ENCODE measurements at regions not wholly inside any gene's neighbourhood (a gene's known extent, or its start where the extent isn't known, plus 50 kb on each side); places are given as distances from the start of the nearest gene placed in this dataset.
"Not testable (repeated sequence)": the region's sequence is repeated elsewhere in the genome, so short reads cannot be mapped to it uniquely, and the experiment has no call there.

DNA sequence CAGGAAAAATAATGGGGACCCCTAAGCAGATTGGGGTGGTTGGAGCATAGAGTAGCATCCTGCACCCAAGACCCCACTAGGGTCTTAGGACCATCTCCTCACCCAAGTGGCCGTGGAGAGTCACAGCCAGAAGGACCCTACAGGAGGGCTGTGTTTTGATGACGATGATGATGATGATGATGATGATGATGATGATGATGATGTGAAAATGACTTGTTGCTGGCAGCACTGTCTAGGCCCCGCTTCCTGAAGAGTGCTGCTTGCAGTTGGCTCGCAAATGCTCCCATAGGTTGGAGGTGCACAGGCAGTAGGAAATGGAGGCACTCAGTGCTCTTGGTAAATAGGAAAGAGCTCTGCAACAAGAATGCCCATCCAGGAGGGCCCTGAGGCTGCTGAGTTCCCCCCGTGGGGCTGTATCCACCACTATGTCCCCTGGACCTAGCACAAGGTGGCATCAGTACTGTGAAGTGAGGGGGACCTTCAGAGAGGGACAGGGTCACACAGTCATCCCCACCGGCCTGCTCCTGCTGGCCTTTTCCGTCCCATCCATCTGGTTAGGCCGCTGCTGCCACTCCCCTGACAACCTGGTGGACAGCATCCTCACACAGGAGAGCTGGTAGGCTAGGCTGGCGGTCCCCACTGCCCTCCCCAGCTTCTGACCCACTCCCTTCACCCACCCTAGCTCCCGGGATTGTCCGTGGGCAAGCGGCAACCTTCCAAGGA lies 139.6 kb downstream of the FOXD2 start:
- no peak for ATAC-seq

DNA sequence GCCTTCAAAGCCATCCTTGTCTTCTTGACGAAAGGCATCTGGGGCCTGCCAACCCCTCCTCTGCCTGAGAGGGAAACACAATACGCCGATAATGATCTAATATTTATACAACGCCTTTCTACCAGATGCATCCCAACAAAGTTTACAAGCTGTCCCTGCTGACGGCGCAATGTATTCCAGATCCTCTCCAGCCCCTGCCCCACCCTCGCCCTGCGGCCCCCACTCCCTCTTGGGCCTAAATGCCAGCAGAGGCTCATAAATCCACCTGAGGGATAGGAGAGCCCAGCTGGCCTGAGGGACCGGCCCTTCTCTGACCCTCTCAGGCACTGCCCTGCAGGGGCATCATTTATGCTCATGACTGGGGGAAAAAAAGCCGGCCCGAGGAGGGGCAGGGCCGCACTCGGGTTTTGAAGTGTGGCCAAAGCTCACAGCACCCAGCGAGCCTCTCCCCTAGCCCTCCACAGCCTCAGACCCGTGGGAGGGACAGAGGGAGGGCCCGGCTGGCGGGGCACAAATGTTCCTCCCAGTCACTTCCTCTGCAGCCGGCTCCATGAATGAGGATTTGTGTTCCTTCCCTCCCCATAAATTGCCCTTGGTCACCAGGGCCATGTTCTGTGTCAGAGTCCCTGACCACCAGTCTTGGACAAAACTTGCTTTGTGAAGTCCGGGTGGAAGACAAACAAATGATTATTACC lies 140.3 kb downstream of the FOXD2 start:
- no peak for ATAC-seq

- ATAC-seq, result no peak
Measured at GRCh38 chr1:47578721-47579419, 141.0 kb downstream of the FOXD2 start.

DNA sequence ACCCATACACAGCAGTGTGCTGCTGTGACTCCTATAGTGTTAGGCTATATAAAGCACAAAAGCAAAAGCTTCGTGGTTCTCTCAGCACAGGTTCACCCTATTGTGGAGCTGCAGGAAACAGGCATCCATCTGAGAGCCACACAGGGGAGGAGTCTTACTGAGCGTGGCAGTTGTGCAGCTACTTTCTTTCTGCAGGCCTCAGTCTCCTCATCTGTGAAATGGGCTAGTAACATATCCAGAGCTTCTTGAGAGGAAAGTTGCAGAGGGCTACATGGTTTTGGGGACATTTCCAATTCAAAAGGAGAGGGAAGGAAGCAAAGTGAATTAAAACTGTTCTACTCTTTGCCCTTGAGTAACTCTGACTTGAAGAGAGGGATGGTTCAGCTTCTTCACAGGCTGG lies 142.0 kb downstream of the FOXD2 start:
- ATAC-seq, result no peak

DNA sequence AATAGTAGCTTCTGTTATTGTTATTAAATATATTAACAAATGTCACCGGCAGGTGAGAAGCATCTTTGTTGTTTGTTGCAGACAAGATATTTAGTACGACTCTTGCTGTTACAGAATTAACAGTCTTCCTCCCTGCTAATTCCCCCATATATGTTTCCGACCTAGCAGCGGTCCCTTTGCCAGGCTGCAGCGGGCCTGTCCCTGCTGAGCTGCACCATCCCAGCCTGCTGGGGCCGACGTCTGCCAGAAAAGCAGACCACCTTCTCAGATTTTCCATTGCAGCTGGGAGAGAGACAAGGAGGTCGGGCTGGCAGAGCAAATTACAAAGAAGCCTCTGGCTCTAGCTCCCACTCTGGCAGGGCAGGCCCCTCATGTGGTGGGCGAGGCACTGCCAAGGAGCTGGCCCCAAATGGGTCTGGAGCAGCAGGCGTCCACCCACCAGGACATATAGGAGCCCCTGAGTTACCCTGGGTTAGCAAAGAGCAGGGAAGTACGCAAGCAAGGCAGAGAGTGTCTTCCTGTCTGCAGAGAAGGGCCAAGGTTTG lies 142.7 kb downstream of the FOXD2 start:
- no peak for ATAC-seq

DNA sequence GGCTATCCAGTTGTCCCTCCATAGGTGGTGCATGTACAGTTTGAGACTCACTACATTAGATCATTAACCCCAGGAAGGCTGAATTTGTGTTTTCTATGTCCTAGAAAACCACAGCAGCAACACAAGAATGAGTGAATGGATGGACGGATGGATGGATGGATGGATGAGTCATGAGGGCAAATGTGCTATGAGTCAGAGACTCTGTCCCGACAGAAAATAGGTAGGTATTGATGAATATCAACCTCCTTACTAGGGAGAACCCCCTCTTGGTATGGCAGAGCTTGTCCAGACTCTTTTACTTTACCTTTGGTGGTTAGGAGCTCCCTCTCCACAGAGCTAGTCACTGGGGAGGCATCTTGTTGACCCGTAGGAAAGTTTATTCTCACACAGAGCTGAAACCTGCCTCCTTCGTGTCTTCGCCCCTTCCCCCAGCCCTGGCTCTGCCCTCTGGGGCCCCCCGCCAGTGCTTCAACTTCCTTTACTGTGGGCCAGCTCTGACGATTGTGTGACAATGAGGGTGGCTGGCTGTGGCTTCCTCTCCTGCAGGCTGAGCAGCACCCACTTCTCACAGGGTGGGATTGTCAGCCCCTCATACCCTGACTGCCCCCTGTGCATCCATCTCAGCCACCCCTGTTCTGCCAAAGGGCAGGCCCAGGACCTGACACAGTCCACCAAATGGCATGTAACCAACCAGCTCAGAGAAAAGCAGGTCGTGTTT lies 145.2 kb downstream of the FOXD2 start:
- ATAC-seq, result no peak

DNA sequence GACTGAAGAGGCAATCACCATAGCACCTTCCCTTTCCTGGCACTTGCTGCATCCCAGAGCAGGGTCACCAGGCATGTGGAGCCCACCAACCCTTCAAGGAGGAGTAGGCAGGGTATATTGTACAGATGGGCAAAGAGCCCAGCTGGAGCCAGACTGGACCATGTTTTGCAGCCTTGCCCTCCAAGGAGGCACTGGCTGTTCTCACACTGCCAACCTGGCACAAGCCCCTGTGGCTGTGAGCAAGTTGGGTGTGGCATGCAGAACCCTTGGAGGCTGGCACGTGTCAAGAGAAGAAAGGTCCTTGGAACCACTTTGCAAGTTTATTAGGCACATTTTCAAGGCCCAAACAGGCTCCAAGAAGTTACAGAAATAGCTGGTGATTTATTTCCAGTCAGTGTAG lies 146.4 kb downstream of the FOXD2 start:
- ATAC-seq, result no peak

DNA sequence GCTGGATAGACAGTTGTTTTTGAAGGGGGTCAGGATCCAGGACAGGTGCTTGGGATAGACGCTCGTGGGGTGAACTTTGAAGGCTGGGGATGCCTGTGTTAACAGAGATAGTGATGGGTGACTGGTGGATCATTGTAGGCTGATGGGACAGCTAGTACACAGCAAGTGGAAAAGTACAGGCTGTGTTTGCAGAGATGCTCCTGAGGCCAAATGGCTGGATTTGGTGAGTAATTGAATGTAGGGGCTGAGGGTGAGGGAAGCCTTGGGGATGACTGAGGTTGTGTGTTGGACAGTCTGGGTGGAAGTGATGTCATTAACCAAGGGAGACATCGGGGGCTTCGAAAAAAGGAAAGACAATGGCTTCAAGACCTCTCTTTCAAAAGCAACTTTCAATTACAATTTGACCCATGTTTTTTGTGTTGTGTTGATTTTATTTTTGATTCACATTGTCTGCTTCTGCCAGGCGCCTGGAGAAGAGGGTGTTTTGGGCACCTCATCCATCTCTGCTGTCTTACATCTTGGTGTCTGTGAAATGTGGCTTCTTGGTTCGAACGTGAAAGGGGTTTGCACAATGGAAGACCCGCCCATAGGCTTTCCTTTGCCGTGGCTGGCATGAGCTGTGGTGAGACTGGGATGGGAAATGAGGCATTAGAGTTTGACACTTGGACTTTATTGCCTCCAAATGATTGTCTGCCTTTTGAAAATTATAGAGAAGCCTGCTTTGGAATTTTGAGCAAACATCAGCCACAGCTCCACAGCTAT lies 147.5 kb downstream of the FOXD2 start:
- ATAC-seq, result no peak

DNA sequence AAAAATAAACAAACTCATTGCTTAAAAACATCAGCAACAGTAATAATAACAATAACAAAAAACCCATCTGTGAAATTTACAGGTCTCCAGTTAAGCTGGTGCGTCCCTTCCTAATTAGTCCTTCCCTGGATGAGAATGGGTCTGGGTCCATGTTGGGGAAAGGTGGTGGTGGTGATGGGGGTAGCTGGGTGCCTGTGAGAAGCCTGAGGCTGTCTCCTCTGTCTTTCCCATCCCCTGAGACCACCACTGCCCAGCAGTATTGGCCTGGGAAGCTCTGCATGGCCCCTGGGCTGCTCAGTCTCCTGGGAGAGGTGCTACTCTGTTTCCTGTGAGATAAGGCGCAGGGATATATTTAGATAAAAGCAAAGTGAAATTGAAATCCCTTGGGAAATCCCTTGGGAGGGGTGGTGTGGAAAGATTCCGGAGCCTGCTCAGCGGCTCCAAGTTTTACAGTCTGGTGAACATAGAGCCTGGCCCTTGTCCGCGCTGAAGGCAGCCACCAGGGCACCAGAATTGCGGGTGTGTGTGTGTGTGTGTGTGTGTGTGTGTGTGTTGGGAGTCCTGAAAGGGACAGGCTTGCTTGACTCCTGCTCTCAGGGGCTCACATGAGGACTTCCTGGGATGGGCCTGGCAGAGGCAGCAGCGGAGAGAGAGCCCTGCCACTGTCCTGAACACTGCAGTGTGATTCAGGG lies 150.2 kb downstream of the FOXD2 start:
- no peak for ATAC-seq

DNA sequence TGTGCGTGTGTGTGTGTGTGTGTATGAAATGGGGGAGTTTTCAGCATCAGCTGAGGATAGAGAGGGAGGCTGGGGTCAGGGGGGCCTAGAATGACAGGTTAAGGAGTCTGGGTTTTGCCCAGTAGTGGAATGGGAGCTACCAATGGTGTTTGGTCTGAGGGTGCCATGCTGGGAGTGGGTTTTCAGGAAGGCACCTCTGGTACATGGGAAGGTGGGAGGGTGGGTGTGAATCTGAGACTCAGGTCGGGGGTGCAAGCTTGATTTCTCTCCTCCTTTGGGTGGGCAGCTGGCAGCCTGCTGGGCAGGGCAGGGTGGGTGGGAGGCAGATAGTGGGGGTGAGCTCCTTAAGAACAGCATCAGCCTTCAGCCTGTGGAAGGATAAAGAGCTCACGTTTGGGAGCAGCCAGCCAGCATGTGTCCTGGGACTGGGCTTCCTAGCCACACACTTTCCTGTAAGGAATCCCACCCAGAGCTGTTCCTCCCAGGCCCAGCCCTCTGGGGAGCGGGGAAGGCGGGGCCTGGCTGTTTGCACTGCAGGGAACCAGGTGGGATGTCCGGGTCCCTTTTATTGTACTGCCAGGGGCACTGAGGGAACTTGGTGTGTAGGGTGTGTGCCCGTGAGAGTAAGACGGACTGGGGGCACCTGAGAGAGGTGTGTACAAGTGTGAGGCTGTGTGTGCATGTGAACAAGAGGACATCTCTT lies 152.8 kb downstream of the FOXD2 start:
- no peak for ATAC-seq

GRCh38 chr1:47591801-47592200 lies 154.0 kb downstream of the FOXD2 start:
- ATAC-seq, result no peak

- no peak for ATAC-seq
Measured at GRCh38 chr1:47592296-47593012, 154.6 kb downstream of the FOXD2 start.

DNA sequence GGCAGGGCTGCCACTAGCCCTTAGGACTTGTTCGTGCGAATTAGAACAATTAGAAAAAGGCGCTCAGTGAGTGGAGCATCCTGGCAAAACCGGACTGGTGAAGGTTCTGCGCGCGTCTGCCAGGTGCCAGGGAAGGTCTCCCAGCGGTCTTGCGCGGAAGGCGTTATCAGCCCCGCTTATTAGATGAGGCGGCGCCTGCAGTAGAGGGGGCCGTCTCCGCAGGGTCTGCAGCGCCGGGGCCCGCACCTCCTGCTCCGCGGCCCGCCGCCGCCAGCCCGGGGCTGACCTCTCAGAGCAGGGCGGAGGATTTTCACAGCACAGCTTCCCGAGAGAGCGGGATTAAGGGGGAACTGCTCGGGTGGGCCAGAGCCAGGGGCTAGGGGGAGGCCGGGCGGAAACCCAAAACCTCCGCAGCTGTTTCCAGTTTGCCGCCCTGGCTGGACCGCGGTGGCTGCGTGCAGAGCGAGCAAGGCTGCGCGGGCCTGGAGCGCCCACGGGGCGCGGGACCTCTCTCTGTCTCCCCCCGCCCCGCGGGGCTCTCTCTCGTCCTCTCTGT lies 155.2 kb downstream of the FOXD2 start:
- ATAC-seq, result peak; percentile 27

GRCh38 chr1:47593598-47594285 lies 155.9 kb downstream of the FOXD2 start:
- no peak for ATAC-seq

DNA sequence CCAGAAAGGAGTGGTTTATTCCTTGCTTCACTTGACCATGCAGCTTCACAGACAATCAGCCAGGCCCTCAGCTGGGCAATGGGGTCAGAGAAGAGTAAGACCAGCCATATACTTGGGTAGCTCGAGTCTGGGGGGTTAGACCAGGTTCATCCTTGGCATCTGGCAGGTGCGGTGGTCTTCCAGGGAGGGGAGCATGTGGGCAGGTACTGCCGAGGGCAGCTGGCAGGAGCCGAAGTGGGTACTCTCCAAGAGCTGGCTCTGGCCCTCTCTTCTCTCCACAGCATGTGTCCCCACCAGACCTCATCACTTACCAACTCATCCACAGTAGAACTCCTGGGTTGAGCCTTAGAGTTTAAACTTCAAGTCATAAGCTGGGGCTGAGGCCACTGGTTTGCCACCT lies 156.8 kb downstream of the FOXD2 start:
- ATAC-seq, result no peak

- no peak for ATAC-seq
Measured at GRCh38 chr1:47596328-47596727, 158.5 kb downstream of the FOXD2 start.

GRCh38 chr1:47598357-47598756 lies 160.5 kb downstream of the FOXD2 start:
- ATAC-seq, result no peak

GRCh38 chr1:47599777-47600176 lies 161.9 kb downstream of the FOXD2 start:
- ATAC-seq, result no peak

DNA sequence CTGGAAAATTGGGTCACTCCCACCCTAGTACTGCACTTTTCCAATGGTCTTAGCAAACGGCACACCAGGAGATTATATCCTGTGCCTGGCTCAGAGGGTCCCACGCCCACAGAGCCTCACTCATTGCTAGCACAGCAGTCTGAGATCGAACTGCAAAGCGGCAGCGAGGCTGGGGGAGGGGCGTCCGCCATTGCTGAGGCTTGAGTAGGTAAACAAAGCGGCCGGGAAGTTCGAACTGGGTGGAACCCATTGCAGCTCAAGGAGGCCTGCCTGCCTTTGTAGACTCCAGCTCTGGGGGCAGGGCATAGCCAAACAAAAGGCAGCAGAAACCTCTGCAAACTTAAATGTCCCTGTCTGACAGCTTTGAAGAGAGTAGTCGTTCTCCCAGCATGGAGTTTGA lies 164.6 kb downstream of the FOXD2 start:
- not testable (repeated sequence) for ATAC-seq
